H1 (cell line): ENCODE measurements at regions not wholly inside any gene's neighbourhood (a gene's known extent, or its start where the extent isn't known, plus 50 kb on each side); places are given as distances from the start of the nearest gene placed in this dataset.

Experiments used
- ATF2 ChIP-seq: IDR thresholded peaks from 2 replicates; pipeline ENCODE4 v1.6.1; 2012; ENCODE audit warnings: low read length, inconsistent platforms
- CBX5 ChIP-seq: fragments of 300-800, 300-1000 bp; sonication (generic); IDR thresholded peaks from 2 replicates; pipeline ENCODE4 v1.7.1; 2016; ENCODE audit warnings: antibody characterized with exemption, low read length, low read depth
- CHD1 ChIP-seq: IDR thresholded peaks from 2 replicates; pipeline ENCODE4 v1.6.1; 2012; ENCODE audit warnings: low read depth, low read length, improper control_type of control experiment
- CHD2 ChIP-seq: IDR thresholded peaks from 2 replicates; pipeline ENCODE4 v1.6.1; 2012; ENCODE audit warnings: low read length, improper control_type of control experiment
- CHD7 ChIP-seq: fragments of 300-600 bp; sonication (generic); IDR thresholded peaks from 2 replicates; pipeline ENCODE4 v1.7.1; 2012; ENCODE audit warnings: low read length, moderate library complexity, mild to moderate bottlenecking, inconsistent platforms; ENCODE audit not compliant: insufficient replicate concordance
- NANOG ChIP-seq: IDR thresholded peaks from 2 replicates; pipeline ENCODE4 v1.6.1; 2011; ENCODE audit warnings: low read length, low read depth, mild to moderate bottlenecking, inconsistent platforms; ENCODE audit not compliant: insufficient read depth, poor library complexity, severe bottlenecking
- RBBP5 ChIP-seq: IDR thresholded peaks from 2 replicates; pipeline ENCODE4 v1.7.1; 2012; ENCODE audit warnings: low read depth, mild to moderate bottlenecking, inconsistent platforms, low read length, moderate library complexity, borderline replicate concordance
- RXRA ChIP-seq: IDR thresholded peaks from 2 replicates; pipeline ENCODE4 v1.6.1; 2011; ENCODE audit warnings: low read depth, mild to moderate bottlenecking, low read length, moderate library complexity; ENCODE audit not compliant: insufficient read depth
- SP1 ChIP-seq: IDR thresholded peaks from 2 replicates; pipeline ENCODE4 v1.6.1; 2011; ENCODE audit warnings: low read depth, low read length

GRCh38 chr9:108612513-108612912 lies 243.3 kb downstream of the ACTL7B start (continued):
- no peak for TF ChIP-seq CHD7
- no peak for TF ChIP-seq RBBP5
- TF ChIP-seq SP1 = no peak
- TF ChIP-seq RXRA = no peak
- no peak for TF ChIP-seq ATF2
- no peak for TF ChIP-seq CHD2
- TF ChIP-seq CHD1 = no peak
- TF ChIP-seq CBX5 = no peak
- TF ChIP-seq NANOG = no peak
